Esophagus muscularis mucosa (tissue), 4 donors: ENCODE measurements at regions not wholly inside any gene's neighbourhood (a gene's known extent, or its start where the extent isn't known, plus 50 kb on each side); places are given as distances from the start of the nearest gene placed in this dataset.

ENCODE experiments used
- DNase-seq: peaks from one replicate; pipeline ENCODE4 v3.0.0-alpha.2; 2017; ENCODE audit errors: extremely low spot score
- H3K27ac ChIP-seq, 4 donors: fragments of 200-600 bp; sonication (generic); replicated peaks in 1 of 4; 1 replicate in 3 of 4; 2 replicates in 1 of 4; pipeline ENCODE4 v1.5.1; 2016 to 2019; ENCODE audit warnings: mild to moderate bottlenecking in 1 of 4
- H3K27me3 ChIP-seq, 4 donors: fragments of 200-600 bp; sonication (generic); one replicate each; pipeline versions ENCODE4 v1.5.1 to v1.6.0; 2016 to 2019
- H3K36me3 ChIP-seq, 4 donors: fragments of 200-600 bp; sonication (generic); one replicate each; pipeline ENCODE4 v1.5.1; 2016 to 2019
- H3K4me1 ChIP-seq, 4 donors: fragments of 200-600 bp; sonication (generic); one replicate each; pipeline ENCODE4 v1.5.1; 2016 to 2019
- H3K4me3 ChIP-seq, 4 donors: fragments of 200-600 bp; sonication (generic); 1 replicate in 2 of 4; 2 replicates in 2 of 4; pipeline ENCODE4 v1.5.1; 2016 to 2019; ENCODE audit warnings: mild to moderate bottlenecking in 4 of 4, moderate library complexity in 1 of 4
- H3K9me3 ChIP-seq, 4 donors: fragments of 200-600 bp; sonication (generic); 1 replicate in 3 of 4; 2 replicates in 1 of 4; pipeline ENCODE4 v1.5.1; 2016 to 2019
- CTCF ChIP-seq, 3 experiments: fragments of 200-600 bp in 2 of 3; fragments of 450-650 bp in 1 of 3; sonication (generic) in 2 of 3; IDR thresholded peaks; one replicate each; pipeline ENCODE4 v1.5.1; 2017 to 2019; ENCODE audit warnings: antibody characterized with exemption in 3 of 3, mild to moderate bottlenecking in 2 of 3, moderate library complexity in 1 of 3
- EP300 ChIP-seq: sonication (generic); formaldehyde crosslinking; IDR thresholded peaks from one replicate; pipeline ENCODE4 v1.6.1; 2017; ENCODE audit warnings: antibody characterized with exemption
- POLR2A ChIP-seq: fragments of 450-650 bp; IDR thresholded peaks from one replicate; pipeline ENCODE4 v1.6.1; 2017; ENCODE audit warnings: antibody characterized with exemption, moderate library complexity, mild to moderate bottlenecking, low read depth
- POLR2AphosphoS5 ChIP-seq, 2 donors: sonication (generic); formaldehyde crosslinking; IDR thresholded peaks; one replicate each; pipeline ENCODE4 v1.6.1; 2017; ENCODE audit warnings: antibody characterized with exemption in 2 of 2
- WGBS: methylation state at CpG from one replicate; pipeline ENCODE4 v1.1.5; 2018; 5-methylcytosine and 5-hydroxymethylcytosine counted together
- intact Hi-C: fragments of 100-400 bp; cut with DNase I; formaldehyde crosslinking; loops from one replicate; pipeline ENCODE4 v1.15.1; 2023

GRCh38 chr3:110902453-110903085 is 169.0 kb upstream of the NECTIN3 start:
- Histone ChIP-seq H3K4me3 (no peak overlapping the region), H3K36me3 (no peaks in the 10 kb centered on the region), H3K4me1 (no peaks in the 10 kb centered on the region), H3K9me3 (no peaks in the 10 kb centered on the region), H3K27me3 (no peaks in the 10 kb centered on the region), H3K27ac (no peak overlapping the region)
- DNase-seq: no peak
- intact Hi-C loops: no loop called here
- no peak for TF ChIP-seq CTCF (IDR thresholded peaks at IDR 0.05)
- no peak for TF ChIP-seq POLR2A
- no peak for TF ChIP-seq EP300
- no peak for TF ChIP-seq POLR2AphosphoS5 (IDR thresholded peaks at IDR 0.05)
- 85% methylated on average over 9 of the region's 9 CpGs for WGBS

DNA sequence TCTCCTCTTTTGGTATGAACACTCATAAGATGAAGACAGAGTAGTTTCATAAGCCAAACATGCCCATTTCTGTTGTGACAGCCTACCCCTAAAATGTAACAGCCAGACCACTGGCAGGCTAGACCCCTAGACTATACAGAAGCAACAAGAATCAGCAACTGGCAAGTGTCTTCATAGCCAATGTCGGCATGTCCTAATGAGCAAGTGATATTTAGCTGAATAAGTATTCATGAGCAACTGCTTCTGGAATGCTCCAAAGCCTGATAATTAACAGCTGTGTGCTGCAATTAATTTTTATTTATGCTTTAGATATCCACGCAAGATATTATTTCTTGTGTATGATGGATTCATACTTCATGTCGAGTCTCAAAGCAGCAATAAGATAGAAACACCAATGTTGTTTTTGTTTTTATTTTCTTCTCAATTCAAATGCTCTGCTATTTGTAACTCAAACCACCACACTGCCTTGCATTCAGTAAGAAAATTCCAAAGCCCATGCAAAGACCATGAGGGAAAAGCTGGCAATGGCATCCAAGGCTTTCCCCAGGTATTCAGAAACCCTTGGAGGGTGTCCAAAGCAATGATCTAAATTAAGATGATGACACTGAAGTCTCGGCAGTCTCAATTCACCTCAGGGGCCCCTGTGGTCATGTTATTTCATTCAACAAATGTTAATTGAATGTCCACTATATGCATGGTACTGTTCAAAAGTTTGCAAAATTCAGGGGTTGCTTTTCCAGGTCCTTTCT is 167.7 kb upstream of the NECTIN3 start:
- no peaks in the 10 kb centered on the region for H3K4me1 ChIP-seq
- H3K36me3 ChIP-seq: no peaks in the 10 kb centered on the region
- no peak for TF ChIP-seq POLR2AphosphoS5 (IDR thresholded peaks at IDR 0.05)
- no peak for TF ChIP-seq EP300
- no peak for TF ChIP-seq CTCF (IDR thresholded peaks at IDR 0.05)
- no peak for TF ChIP-seq POLR2A
- 72% methylated on average over 4 of the region's 4 CpGs for whole genome bisulfite sequencing
- H3K27ac ChIP-seq: no peak overlapping the region
- no peaks in the 10 kb centered on the region for H3K9me3 ChIP-seq
- intact Hi-C loops: no loop called here
- H3K4me3 ChIP-seq: no peak overlapping the region
- no peak for DNase-seq
- no peaks in the 10 kb centered on the region for H3K27me3 ChIP-seq

- TF ChIP-seq POLR2AphosphoS5 (IDR thresholded peaks at IDR 0.05): no peak
- TF ChIP-seq EP300: no peak
- TF ChIP-seq POLR2A: no peak
- TF ChIP-seq CTCF (IDR thresholded peaks at IDR 0.05): no peak
- H3K36me3 ChIP-seq: no peaks in the 10 kb centered on the region
- H3K9me3 ChIP-seq: no peaks in the 10 kb centered on the region
- H3K27ac ChIP-seq: no peak overlapping the region
- intact Hi-C loops: no loop called here
- H3K4me1 ChIP-seq: no peaks in the 10 kb centered on the region
- H3K27me3 ChIP-seq: no peaks in the 10 kb centered on the region
- no peak for DNase-seq
- no peak overlapping the region for H3K4me3 ChIP-seq
- 92% methylated on average over 3 of the region's 3 CpGs for WGBS
Measured at GRCh38 chr3:110904520-110904890, 167.1 kb upstream of the NECTIN3 start.

DNA sequence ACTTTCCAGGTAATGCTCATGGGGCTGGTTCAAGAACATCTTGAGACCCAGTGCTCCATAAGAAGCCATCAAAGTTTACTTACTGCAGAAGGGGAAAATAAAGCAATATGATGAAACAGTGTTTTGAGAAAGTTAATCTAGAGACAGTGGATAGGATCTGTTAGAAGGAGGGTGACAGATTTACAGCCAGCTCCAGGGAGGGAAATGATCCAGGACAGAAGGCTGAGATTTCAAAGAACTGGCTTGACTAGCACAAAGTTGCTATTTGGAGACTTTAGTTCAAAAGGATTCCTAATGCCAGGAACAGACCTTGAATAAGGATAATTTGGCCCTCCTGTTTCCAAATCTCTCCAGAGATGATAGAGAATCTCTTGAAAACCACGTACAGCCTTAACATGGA is 166.5 kb upstream of the NECTIN3 start:
- Histone ChIP-seq H3K36me3 (no peaks in the 10 kb centered on the region), H3K27me3 (no peaks in the 10 kb centered on the region), H3K9me3 (no peaks in the 10 kb centered on the region), H3K27ac (no peak overlapping the region), H3K4me3 (no peak overlapping the region), H3K4me1 (no peaks in the 10 kb centered on the region)
- intact Hi-C loops: no loop called here
- no peak for DNase-seq
- TF ChIP-seq POLR2AphosphoS5 (IDR thresholded peaks at IDR 0.05) (no peak), POLR2A (no peak), CTCF (IDR thresholded peaks at IDR 0.05) (no peak), EP300 (no peak)
- 81% methylated on average over 1 of the region's 1 CpG for WGBS

GRCh38 chr3:110909839-110910238 is 161.8 kb upstream of the NECTIN3 start:
- Histone ChIP-seq H3K36me3 (no peaks in the 10 kb centered on the region), H3K9me3 (peaks cover 0 to 5% (median 0%) of the 10 kb centered on the region in 4 donors), H3K4me3 (no peak overlapping the region), H3K4me1 (no peaks in the 10 kb centered on the region), H3K27me3 (no peaks in the 10 kb centered on the region), H3K27ac (no peak overlapping the region)
- 76% methylated on average over 2 of the region's 2 CpGs for WGBS
- TF ChIP-seq POLR2A: no peak
- intact Hi-C loops: no loop called here
- DNase-seq: no peak
